GM12892 (cell line): ENCODE measurements at regions not wholly inside any gene's neighbourhood (a gene's known extent, or its start where the extent isn't known, plus 50 kb on each side); places are given as distances from the start of the nearest gene placed in this dataset.
"Not testable (repeated sequence)": the region's sequence is repeated elsewhere in the genome, so short reads cannot be mapped to it uniquely, and the experiment has no call there.

Source experiments
- DNase-seq: peaks from one replicate; pipeline ENCODE4 v3.0.0; 2011; ENCODE audit not compliant: insufficient read length
- FAIRE-seq: peaks from 2 replicates; lab custom pipeline; 2011; peaks lifted over from hg19 to GRCh38; lab: Jason Lieb, UNC
- POLR2A ChIP-seq: IDR thresholded peaks from 2 replicates; pipeline ENCODE4 v1.6.1; 2011; ENCODE audit warnings: low read depth, low read length, control low read depth
- POLR2AphosphoS5 ChIP-seq: IDR thresholded peaks from 2 replicates; pipeline ENCODE4 v1.6.1; 2011; ENCODE audit warnings: low read depth, low read length, control low read depth
- TAF1 ChIP-seq: IDR thresholded peaks from 2 replicates; pipeline ENCODE4 v1.6.1; 2011; ENCODE audit warnings: low read depth, mild to moderate bottlenecking, control low read depth, low read length, borderline replicate concordance

DNA sequence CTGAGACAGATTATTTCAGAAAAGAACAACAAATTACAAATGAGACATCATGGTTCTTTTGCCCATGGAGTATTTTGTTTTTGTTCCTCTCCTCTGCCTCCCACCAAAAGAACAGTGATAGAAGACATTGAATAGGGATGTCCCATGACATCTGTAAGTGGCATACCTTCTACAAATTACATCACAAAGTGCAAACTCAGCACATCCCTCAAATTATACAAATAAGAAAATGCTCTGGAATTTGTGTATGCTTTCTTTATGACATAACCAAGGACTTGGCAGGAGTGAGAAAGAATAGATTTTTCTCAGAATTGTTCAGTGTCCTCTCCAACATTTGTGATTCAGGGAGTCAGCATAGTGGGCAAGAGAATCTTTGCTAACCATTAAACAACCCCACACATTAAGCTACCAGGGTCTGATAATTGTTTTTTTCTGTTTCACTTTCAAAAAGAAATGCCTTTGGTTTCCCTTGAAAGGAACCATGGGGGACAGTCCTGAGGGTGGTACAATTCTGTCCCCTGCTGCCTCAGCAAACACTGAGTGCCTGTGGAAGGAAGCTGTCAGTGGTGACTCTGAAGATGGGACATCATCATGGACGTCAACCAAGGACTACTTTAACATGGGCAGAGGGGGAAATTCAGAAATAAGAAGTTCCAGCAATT is 430.3 kb downstream of the AASDHPPT start:
- DNase-seq (no peak), FAIRE-seq (peak; percentile 30)
- TF ChIP-seq TAF1, result no peak
- no peak for TF ChIP-seq POLR2AphosphoS5
- TF ChIP-seq POLR2A, result no peak

DNA sequence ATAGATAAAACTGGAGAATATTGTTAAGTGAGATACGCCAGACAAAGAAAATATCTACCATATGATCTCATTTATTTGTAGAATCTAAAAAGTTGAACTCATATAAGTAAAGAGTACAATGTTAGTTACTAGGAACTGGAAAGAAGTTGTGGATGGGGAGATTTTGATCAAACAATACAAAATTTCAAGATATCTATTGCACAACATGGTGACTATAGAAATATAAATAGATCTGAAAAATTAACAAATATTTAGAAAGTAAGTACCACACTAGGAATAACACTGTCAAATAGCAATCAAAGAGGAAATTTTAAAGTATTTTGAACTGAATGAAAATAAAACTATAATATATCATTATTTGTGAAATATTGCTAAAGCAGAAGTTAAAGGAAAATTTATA is 437.2 kb downstream of the AASDHPPT start:
- FAIRE-seq (no peak), DNase-seq (no peak)
- TF ChIP-seq TAF1, result no peak

DNA sequence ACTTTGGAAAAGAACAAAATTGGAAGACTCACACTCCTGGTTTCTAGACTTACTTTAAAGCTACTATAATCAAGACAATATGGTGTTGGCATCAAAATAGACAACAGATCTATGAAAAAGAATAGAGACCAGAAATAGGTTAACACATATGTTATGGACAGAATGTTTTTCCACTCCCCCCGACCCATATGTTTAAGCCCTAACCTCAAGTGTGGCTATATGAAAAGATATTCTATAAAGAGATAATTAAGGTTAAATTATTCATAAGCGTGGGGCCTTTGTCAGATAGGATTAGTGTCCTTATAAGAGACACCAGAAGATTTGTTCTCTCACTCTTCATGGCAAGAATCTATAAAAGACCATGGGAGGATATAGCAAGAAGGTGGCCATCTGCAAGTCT is 440.0 kb downstream of the AASDHPPT start:
- FAIRE-seq (no peak), DNase-seq (no peak)
- no peak for TF ChIP-seq POLR2AphosphoS5

DNA sequence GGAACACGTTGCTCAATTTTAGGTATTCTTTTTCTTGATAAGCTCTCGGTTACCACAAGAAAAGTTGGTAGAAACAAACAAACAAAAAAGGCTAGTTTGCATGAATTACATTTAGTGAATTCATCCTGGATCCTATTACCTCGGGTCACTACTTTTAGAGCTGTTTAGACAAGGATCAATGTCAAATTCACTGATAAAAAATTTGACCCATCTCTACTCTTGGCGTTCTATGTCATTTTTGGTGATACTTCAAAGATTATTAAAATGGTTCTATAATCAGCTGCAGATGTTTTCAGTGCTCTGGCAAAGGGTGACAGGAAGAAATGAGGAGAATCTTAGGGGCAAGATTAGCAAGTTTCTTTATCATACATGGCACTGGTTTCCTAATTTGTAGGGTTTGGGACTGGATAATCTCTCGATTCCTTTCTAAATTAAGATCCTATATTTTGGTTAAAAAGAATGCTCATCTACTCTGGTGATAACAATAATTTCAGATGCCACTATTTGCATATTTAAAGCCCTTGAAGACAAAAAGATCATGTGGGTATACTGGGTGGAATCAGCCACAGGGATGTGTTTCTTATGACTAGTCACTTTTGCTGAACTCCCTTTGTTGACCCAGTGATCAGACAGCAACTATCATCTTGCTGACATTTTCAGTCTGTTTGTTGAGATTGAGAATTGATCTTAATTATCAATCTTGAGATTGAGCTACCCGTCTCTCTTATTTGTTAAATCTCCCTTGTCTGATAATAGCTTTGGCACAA is 442.9 kb downstream of the AASDHPPT start:
- FAIRE-seq (no peak), DNase-seq (no peak)
- TF ChIP-seq POLR2A, result no peak
- no peak for TF ChIP-seq TAF1
- TF ChIP-seq POLR2AphosphoS5, result no peak

DNA sequence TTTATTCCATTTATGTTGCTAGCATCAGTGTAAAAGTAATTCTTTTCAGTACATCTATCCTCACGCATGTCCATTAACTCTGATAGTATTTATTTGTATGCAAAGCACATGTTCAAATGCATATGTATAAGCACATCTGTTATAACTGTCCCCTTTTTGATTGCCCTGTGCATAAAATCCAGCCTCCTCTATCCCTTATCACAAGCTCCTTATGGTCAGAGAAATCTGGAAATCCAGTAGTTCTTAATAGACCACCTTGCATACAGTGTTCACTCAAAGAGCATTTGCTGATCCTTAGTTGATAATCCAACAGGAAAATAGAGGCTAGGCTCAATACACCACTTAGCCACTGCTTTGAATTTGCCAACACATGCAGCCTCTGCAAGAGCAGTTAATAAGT is 443.5 kb downstream of the AASDHPPT start:
- no peak for TF ChIP-seq TAF1
- no peak for FAIRE-seq
- DNase-seq, result no peak

DNA sequence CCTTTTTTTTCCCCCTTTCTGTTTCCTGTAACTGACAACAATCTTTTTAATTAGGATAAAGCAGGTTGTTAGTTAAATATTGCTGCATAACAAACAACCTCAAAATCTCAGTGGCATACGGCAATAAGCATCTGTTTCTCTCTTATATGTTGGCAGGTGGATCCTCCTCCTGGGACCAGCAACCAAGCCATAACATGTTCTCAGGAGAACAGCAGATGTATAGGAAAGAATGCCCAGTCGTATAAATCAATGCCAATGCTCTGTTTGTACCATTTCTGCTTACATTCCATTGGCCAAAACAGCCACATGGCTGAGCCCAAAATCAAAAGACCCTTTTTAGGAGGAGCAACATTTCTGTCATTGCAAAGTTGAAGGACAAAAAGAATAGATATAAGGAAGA is 445.7 kb downstream of the AASDHPPT start:
- TF ChIP-seq POLR2A (no peak), POLR2AphosphoS5 (no peak), TAF1 (no peak)
- DNase-seq, result no peak
- no peak for FAIRE-seq

DNA sequence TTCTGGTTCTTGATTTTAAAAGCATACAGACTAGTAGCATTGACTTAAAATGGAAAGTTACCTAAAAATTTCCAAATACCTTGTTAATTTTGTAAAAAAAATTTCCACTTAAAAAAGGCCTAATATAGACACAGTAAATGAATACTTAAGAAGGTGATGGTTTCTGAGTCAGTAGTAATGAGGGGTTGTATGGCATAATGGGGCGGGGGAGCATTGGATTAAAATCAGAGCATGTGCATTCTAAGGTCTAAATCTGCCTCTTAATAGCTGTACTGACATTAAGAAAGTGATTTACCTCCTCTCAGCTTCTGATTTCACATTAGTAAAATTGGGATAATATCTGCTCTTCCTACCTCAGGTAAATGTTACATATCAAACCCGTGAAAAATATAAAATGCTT is 446.5 kb downstream of the AASDHPPT start:
- DNase-seq (no peak), FAIRE-seq (no peak)
- TF ChIP-seq POLR2A, result no peak

DNA sequence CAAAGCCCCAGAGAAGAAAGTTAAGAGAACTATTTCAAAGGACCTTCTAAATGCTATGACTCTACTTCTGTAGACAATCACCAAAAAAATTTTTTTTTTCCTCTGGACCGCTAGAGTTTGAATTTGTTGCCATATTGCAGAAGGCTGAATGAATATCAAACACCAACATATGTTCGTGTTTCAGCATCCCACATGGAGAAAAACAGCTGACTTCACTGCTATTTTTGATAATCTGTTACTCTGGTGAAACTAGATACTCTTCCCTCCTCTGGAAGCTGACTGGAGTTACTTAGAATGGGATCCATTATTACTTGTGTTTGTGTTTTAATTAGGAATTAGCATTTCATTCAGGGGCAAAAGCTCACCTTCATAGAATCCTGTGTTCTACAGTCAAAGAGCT is 447.0 kb downstream of the AASDHPPT start:
- DNase-seq, result no peak
- TF ChIP-seq POLR2AphosphoS5, result no peak
- no peak for TF ChIP-seq POLR2A
- TF ChIP-seq TAF1, result no peak
- no peak for FAIRE-seq

DNA sequence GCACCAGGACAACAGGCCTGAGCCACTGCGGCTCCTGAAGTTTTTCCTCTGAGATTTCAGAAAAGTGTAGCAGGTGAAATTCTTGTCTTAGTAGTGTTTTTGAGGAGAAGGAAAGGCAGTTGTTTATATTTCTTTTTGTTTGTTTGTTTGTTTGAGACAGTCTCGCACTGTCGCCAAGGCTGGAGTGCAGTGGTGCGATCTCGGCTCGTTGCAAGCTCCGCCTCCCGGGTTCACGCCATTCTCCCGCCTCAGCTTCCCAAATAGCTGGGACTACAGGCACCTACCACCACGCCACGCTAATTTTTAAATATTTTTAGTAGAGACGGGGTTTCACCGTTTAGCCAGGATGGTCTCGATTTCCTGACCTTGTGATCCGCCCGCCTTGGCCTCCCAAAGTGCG is 454.2 kb downstream of the AASDHPPT start:
- DNase-seq, FAIRE-seq: not testable (repeated sequence)

DNA sequence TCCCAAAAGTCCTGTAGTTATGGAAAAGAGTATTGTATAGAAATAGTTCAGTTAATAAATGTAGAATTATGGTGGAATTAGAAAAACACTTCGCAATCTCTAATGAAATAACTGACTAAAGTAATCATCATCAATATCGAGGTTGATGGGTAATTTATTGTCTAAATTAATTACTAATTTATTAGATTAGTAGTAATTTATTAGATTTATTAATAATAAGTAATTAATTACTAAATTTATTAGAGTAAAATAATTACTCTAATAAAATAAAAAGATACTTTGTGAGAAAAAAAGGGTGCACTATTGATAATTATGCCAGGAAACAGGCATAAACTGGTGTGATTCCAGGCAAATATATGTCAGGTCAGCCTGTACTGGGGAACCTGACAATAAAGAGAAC is 455.6 kb downstream of the AASDHPPT start:
- TF ChIP-seq POLR2A, result no peak
- no peak for TF ChIP-seq POLR2AphosphoS5
- no peak for TF ChIP-seq TAF1
- DNase-seq, result no peak
- no peak for FAIRE-seq

DNA sequence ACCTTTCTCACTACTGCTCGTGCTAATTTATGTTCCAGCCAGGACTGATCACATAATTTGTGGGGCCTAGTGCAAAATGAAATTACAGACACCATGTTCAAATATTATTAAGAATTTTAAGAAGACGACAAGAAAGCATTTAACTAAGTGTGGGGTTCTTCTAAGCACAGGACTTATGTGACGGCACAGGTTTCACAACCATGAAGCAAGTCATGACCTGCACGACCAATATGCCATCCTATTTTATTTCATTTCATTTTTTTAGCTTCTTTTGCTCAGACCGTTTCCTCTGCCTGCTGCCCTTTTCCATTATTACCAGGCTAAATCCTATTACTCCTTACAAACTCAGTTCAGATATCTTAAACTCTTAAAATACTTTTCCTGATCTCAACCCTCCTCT is 462.5 kb downstream of the AASDHPPT start:
- FAIRE-seq (no peak), DNase-seq (no peak)
- no peak for TF ChIP-seq POLR2A
- no peak for TF ChIP-seq POLR2AphosphoS5
- no peak for TF ChIP-seq TAF1

DNA sequence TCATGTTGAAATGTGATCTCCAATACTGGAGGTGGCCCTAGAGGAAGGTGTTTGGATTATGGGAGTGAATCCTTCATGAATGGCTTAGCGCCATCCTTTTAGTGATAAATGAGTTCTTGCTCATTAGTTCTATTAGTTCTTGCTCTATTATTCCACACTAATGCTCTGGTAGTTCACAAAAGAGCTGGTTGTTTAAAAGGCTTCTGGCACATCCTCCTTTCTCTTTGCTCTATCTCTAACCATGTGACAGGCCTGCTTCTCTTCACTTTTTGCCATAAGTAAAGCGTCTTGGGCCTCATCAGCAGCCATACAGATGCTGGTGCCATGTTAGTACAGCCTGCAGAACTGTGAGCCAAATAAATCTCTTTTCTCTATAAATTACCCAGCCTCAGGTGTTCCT is 469.9 kb downstream of the GUCY1A2 start:
- DNase-seq, result no peak
- TF ChIP-seq POLR2A, result no peak
- no peak for TF ChIP-seq POLR2AphosphoS5
- TF ChIP-seq TAF1, result no peak
- no peak for FAIRE-seq
